HG03469 (cell line): ENCODE measurements at regions not wholly inside any gene's neighbourhood (a gene's known extent, or its start where the extent isn't known, plus 50 kb on each side); places are given as distances from the start of the nearest gene placed in this dataset.
"Not testable (repeated sequence)": the region's sequence is repeated elsewhere in the genome, so short reads cannot be mapped to it uniquely, and the experiment has no call there.

ENCODE experiments used
- ATAC-seq: cut with Tn5 transposase; IDR thresholded peaks from one replicate; pipeline ENCODE4 v1.9.1; 2021; ENCODE audit warnings: mild to moderate bottlenecking, moderate library complexity, moderate number of reproducible peaks; ENCODE audit not compliant: unreplicated experiment

DNA sequence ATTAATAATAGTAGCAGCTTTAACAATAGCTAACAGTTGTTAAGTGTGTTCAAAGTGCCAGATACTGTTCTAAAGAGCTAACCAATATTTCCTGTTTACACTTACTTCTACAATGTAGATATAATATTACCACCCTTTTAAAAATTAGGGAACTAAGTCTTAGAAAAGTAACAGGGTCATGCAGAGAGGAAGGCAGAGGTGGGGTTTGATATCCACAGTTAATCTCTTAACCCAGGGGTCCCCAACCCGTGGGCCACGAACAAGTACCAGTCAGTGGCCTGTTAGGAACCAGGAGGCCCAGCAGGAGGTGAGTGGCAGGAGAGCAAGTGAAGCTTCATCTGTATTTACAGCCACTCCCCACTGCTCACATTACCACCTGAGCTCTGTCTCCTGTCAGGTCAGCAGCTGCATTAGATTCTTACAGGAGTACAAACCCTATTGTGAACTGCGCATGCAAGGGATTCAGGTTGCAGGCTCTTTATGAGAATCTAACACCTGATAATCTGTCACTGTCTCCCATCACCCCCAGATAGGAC, 89.1 kb downstream of the ACTL7B start:
- no peak for ATAC-seq

GRCh38 chr9:108765265-108765664, 90.5 kb downstream of the ACTL7B start:
- no peak for ATAC-seq

DNA sequence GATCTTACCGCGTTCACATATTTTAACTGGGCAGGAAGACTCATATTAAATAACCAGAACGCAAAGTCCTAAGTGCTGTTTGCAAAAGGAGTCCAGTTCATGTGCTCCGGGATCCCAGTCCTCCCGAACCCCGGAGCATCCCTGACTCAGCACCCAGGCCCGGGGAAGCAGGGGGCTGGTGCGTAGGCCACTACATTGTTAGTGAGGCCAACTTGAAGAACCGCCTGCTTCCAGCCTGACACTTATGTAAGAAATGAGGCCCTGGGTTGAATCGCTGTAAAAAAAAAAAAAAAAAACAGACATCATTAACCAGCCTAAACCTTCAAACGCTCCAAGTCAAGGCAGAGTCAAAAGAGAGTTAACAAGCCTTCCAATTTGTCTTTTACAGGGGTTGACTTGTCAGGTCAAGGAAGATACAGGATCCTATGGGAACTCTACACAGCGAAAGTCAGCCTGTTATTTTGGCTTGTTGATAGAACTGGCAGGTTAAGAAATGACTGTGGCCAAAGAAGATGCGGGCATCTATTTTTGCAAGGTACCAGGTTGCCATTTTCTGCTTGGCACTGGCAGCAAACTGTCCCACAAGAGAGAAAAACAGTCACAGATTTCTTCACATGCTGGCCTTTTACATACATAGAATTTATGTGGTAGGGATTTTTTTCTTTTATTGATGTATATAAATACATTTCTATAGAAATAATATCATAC, 93.3 kb downstream of the ACTL7B start:
- ATAC-seq, result no peak

DNA sequence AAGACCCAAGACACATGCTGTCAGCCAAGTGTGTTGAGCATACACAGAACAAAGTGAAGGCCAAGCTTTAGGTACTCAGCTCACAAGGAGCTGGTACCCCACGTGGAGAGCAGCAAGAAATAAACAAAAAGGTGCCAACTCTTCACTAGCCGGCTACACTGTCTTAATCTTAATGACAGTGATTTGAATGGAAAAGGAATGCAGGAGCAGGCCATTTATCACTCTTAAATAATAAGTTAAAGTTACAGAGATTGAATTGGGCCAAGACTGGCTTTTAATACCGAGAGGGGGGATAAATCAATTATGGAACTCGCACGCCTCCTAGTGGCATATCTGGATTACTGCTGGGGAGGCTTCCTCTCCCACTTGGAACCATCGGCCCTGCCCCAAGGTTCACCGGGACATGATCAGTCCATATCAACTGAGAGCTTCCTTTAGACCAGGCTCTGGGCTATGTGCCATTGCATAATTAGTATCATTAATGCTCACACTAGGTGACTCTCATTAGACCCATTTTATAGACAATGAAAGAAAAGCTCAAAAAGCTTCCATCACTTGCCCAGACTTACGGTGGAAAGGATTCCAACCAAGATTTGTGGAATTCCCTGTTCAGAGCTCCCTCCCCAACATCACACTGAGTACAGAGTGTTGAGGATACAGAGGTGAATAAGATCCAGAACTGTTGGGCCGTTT, 94.0 kb downstream of the ACTL7B start:
- no peak for ATAC-seq

DNA sequence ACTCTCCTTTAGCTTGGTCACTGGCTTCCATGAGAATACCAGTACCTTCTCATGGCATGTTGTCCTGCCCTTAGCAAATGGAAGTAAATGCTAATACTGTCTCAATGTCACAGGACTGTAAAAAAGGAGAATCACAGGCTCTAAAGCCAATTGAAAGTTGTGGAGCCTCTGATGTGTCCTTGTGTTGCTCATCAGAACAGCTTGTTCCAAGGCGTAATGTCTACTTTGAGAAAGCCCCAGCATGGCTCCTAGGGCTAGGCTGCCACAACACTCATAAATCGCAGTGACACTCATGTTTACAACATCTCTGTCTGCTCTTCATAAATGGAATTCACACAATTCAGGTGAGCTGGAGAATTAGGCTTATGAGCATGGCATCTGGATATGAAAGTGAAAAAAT, 94.9 kb downstream of the ACTL7B start:
- ATAC-seq, result no peak

GRCh38 chr9:108759835-108760234, 96.0 kb downstream of the ACTL7B start:
- ATAC-seq, result no peak

DNA sequence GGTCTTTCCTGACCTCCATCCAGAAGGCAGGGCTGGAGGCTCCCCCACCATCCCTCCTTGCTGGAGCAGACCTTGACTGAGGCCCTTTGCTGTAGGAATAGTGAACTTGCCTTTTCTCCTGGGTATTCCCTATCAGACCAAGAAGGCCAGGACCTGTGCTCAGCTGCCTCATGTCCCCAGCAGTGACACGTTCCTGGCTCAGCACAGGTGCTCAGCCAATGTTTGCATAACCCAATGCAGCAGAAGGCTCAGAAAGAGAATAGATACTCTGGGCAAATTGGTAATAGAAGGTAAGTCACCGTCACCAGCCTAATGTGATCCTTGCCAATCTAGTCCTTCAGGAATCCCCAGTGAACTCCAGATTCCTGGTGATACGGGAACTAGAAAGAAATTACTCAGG, 96.4 kb downstream of the ACTL7B start:
- no peak for ATAC-seq

- no peak for ATAC-seq
Measured at GRCh38 chr9:108756746-108757490, 98.9 kb downstream of the ACTL7B start.

- ATAC-seq, result peak; percentile 81
Measured at GRCh38 chr9:108755979-108756378, 99.8 kb downstream of the ACTL7B start.

DNA sequence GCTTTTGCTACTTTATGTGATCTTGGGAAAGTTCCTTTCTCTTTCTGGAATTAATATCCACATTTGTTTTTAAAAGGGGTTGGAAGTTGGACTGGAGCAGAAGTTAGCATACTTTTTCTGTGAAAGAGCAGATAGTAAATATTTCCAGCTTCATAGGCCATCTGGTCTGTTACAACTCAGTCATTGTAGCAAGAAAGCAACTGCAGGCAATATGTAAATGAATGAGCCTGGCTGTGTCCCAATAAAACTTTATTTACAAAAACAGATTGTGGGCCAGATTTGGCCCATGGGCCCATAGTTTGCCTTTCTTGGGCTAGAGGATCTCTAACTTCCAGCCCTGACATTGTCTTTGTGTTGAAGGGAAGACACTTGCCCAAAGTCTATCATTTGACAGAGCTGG, 104.4 kb downstream of the ACTL7B start:
- ATAC-seq, result no peak

DNA sequence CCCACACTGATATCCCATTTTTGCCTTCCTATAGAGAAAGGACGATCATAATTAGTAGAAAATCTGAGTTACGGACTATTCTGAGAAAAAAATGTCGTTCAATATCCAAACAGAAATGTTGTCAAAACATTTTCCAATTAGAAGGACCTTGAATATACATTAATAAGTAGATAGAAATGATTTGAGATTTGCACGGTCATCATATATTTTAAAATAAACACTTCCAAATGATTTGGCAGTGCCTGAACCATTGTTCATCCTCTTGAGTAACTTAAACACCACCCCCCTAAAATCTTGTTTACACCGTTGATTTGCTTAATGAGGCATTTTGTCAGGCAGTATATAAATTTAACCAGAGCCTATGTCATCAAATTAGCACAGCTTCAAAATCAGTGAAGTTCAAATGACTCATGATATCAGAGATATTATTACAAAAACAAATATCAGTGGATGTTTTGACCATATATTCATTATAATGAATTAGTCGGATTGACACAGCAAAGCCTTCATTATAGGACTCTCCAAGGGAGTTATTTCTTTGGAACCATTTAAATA, 105.0 kb downstream of the ACTL7B start:
- ATAC-seq, result no peak

- no peak for ATAC-seq
Measured at GRCh38 chr9:108748776-108749175, 107.0 kb downstream of the ACTL7B start.

- no peak for ATAC-seq
Measured at GRCh38 chr9:108746864-108747263, 108.9 kb downstream of the ACTL7B start.

DNA sequence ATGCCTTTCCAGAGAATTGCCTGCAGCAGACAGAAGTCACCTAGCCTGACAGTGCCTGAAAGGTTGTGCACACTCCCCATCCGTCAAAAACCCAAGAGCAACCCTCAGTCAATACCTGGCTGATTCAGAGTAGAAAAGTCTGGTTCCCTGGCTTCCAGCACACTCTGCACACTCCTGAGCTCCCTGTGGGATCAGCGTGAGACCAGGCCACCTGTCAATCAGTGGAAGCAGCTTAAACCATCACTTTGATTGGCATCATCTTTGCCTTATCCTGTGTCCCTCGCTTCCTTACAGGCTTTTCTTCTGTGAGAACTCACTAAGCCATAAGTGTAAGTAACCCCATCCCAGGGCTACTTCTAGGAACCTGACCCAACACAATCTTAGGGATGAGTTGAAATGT, 109.8 kb downstream of the ACTL7B start:
- ATAC-seq, result no peak

- no peak for ATAC-seq
Measured at GRCh38 chr9:108744641-108745040, 111.1 kb downstream of the ACTL7B start.

DNA sequence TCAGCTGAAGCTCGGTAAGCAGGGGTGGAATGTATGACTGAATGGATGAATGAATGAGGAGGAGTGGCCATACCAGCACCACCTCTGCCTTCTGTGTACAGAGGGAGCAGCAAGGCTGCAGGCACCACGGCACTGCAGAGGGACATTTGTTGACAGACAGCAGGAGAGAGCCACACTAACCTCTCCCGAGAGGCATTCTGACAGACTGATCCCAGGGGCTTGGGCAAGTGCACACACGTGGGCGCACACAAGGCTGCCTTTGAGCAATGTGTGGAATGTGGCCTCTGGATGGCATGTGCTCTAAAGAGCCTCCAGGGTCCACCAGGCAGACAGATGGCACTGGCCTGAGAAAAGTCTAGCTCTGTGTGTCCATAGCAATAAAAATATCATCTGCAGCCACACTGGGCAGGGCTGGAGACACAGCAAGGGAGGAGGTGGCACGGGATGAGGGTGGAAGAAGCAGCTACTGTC, 111.8 kb downstream of the ACTL7B start:
- no peak for ATAC-seq

- ATAC-seq, result no peak
Measured at GRCh38 chr9:108743416-108743815, 112.4 kb downstream of the ACTL7B start.

GRCh38 chr9:108742191-108742590, 113.6 kb downstream of the ACTL7B start:
- ATAC-seq, result no peak

GRCh38 chr9:108731292-108731691, 124.5 kb downstream of the ACTL7B start:
- ATAC-seq, result not testable (repeated sequence)

DNA sequence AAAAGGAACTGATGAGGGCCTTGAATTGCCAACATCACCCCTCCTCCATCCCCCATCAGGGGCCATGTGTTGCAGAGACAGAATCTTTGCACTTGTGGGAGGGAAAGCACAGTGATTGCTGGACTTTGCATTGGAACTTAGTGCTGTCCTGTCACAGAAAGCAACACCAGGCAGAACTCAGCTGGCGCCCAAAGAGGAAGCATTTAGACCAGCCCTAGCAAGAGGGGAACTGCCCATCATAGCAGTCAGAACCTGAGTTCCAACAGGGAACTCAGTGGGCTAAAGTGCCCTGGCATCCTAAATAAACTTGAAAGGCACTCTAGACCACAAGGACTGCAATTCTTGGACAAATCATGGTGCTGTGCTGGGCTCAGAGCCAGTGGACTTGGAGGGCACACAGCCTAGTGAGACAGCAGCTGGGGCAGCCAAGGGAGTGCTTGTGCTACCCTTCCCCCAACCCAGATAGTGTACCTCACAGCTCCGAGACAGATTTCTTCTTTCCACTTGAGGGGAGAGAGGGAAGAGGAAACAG, 128.1 kb downstream of the ACTL7B start:
- no peak for ATAC-seq

GRCh38 chr9:108724652-108725051, 131.1 kb downstream of the ACTL7B start:
- ATAC-seq, result no peak
